GM18858 (cell line): ENCODE measurements at regions not wholly inside any gene's neighbourhood (a gene's known extent, or its start where the extent isn't known, plus 50 kb on each side); places are given as distances from the start of the nearest gene placed in this dataset.

Source experiments
- ATAC-seq: cut with Tn5 transposase; IDR thresholded peaks from one replicate; pipeline ENCODE4 v1.9.1; 2021; ENCODE audit not compliant: unreplicated experiment

GRCh38 chr2:831622-832021 is 119.0 kb upstream of the SNTG2 start:
- ATAC-seq, result no peak

GRCh38 chr2:831225-831536 is 119.5 kb upstream of the SNTG2 start:
- ATAC-seq, result no peak

GRCh38 chr2:830419-831224 is 120.0 kb upstream of the SNTG2 start:
- ATAC-seq, result no peak

GRCh38 chr2:829047-829446 is 121.6 kb upstream of the SNTG2 start:
- ATAC-seq, result no peak

- no peak for ATAC-seq
These were observed 125.7 kb upstream of the SNTG2 start for GRCh38 chr2:824954-825353.

GRCh38 chr2:824524-824923 is 126.1 kb upstream of the SNTG2 start:
- ATAC-seq, result no peak

- ATAC-seq, result no peak
These were observed 129.1 kb upstream of the SNTG2 start for GRCh38 chr2:821546-821945.

- no peak for ATAC-seq
These were observed 131.0 kb upstream of the SNTG2 start for GRCh38 chr2:819601-820000.

- ATAC-seq, result no peak
These were observed 131.5 kb upstream of the SNTG2 start for GRCh38 chr2:819121-819520.

- ATAC-seq, result no peak
These were observed 133.2 kb upstream of the SNTG2 start for GRCh38 chr2:817336-818015.

- ATAC-seq, result no peak
These were observed 134.4 kb upstream of the SNTG2 start for GRCh38 chr2:816278-816677.

- ATAC-seq, result no peak
These were observed 133.2 kb upstream of the TMEM18 start for GRCh38 chr2:810397-810796.

GRCh38 chr2:807300-807699 is 130.1 kb upstream of the TMEM18 start:
- no peak for ATAC-seq

GRCh38 chr2:805664-806063 is 128.5 kb upstream of the TMEM18 start:
- no peak for ATAC-seq

GRCh38 chr2:797993-798392 is 120.8 kb upstream of the TMEM18 start:
- ATAC-seq, result no peak

- no peak for ATAC-seq
These were observed 120.3 kb upstream of the TMEM18 start for GRCh38 chr2:797556-797955.

- ATAC-seq, result no peak
These were observed 119.2 kb upstream of the TMEM18 start for GRCh38 chr2:796141-796985.

- no peak for ATAC-seq
These were observed 118.4 kb upstream of the TMEM18 start for GRCh38 chr2:795531-796041.

GRCh38 chr2:794554-795241 is 117.5 kb upstream of the TMEM18 start:
- no peak for ATAC-seq

GRCh38 chr2:793236-793635 is 116.0 kb upstream of the TMEM18 start:
- no peak for ATAC-seq

- no peak for ATAC-seq
These were observed 115.5 kb upstream of the TMEM18 start for GRCh38 chr2:792687-793086.
